ENCODE measurements at regions not wholly inside any gene's neighbourhood (a gene's known extent, or its start where the extent isn't known, plus 50 kb on each side); places are given as distances from the start of the nearest gene placed in this dataset.
A peak's percentile ranks its signal among the peaks of the same experiment; 100 is the strongest.
"Not testable (repeated sequence)": the region's sequence is repeated elsewhere in the genome, so short reads cannot be mapped to it uniquely, and the experiment has no call there.

- DNase-seq (ENCODE audit: low read depth, low spot score), result peak; percentile 46
- no peak overlapping the region for H3K4me3 ChIP-seq (ENCODE audit: low read length)
Observed at GRCh38 chr1:102550729-102551384, 554.1 kb upstream of the OLFM3 start.

DNA sequence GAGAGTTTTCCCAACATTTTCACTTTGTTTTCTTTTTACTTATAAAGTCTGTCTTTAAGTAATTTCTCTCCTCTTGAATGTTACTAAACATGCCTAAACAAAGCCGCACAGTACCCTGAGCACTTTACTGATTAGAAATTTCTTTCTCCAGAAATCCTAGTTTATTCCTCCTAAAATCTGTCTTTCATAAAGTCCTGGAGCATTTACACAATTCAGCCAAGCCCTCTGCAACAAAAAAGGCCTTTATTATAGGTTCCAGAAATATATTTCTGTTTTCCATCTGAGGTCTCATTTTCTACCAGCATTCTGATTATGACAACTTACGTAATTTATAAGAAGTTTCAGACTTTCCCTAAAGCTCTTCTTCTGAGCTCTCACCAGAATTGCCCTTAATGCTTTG is 549.5 kb upstream of the OLFM3 start:
- no peak for DNase-seq (ENCODE audit: low read depth, low spot score)

DNA sequence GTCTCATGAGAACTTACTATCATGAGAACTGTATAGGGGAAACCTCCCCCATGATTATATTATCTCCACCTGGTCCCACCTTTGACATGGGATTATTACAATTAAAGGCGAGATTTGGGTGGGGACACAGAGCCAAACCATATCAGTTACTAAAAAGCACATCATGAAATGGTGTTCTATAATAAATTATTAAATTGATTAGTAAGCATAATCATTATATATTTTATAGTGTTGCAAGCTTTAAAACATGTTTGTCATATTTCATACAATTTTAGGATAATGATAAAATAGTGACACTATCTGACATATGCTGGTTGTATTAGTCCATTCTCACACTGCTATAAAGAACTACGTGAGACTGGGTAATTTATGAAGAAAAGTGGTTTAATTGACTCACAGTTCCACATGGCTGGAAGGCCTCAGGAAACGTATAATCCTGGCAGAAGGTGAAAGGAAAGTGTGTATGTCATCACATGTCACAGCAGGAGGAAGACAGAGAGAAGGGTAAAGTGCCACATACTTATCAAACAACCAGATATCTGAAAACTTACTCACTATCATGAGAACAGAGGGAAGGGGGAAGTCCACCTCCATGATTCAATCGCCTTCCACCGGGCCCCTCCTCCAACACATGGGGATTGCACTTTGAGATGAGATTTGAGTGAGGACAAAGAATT is 539.2 kb upstream of the OLFM3 start:
- no peak for DNase-seq (ENCODE audit: low read depth, low spot score)
- no peak overlapping the region for H3K4me3 ChIP-seq (ENCODE audit: low read length)

More for the DNA sequence above, 549.5 kb upstream of the OLFM3 start:
- H3K4me3 ChIP-seq (ENCODE audit: low read length), result no peak overlapping the region

DNA sequence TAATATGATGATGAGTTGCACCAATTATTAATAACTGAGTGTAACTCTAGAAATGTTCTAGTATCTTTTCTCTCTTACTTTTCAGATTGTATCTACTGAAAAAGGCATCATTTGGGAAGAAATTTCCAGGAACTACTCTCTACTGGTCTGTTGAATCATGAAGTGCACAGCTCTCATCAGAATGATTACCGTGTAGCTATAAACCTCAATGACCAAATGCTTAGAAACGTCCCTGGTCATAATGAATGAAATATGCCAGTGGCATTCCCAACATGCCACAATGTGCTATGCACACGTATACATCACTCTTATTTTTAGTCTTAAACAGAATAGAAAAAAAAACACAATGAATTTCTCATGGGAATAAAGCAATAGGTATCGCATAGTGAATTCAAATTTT is 534.3 kb upstream of the OLFM3 start:
- H3K4me3 ChIP-seq (ENCODE audit: low read length), result no peak overlapping the region
- no peak for DNase-seq (ENCODE audit: low read depth, low spot score)

DNA sequence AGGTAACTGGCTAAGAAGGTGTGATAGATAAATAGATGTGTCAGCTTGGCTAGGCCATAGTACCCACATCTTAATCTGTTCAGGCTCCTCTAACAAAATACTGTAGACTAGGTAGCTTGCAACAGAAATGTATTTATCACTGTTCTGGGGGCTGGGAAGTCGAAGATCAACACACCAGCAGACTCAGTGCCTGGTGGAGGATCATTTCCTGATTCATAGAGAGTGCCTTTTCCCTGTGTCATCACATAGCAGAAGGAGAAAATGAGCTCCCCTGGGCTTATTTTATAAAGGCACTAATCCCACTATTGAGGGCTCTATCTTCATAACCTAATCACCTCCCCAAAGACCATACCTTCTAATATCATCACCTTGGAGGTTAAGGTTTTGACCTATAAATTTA is 532.7 kb upstream of the OLFM3 start:
- H3K4me3 ChIP-seq (ENCODE audit: low read length), result no peak overlapping the region
- no peak for DNase-seq (ENCODE audit: low read depth, low spot score)

DNA sequence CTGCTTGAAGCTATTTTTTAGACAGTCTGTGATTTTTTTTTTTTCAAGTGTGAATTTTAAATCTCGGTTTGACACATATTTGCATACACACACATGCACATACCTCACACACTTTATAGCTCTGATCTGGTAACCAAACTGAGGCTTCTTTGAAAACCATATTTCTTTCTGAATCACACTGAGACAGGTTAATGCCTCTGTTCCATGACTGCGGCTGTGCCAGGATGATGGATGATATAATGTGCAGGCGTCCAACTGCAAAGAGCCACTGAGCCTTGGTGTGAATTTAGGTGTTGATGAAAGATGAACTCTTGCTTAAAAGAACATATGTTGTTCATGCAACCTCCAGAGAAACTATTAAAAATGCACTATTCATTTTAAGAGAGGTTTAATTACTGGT is 504.0 kb upstream of the OLFM3 start:
- DNase-seq (ENCODE audit: low read depth, low spot score), result no peak
- H3K4me3 ChIP-seq (ENCODE audit: low read length), result no peak overlapping the region

GRCh38 chr1:102498929-102499328 is 502.2 kb upstream of the OLFM3 start:
- H3K4me3 ChIP-seq (ENCODE audit: low read length), result no peak overlapping the region
- no peak for DNase-seq (ENCODE audit: low read depth, low spot score)

DNA sequence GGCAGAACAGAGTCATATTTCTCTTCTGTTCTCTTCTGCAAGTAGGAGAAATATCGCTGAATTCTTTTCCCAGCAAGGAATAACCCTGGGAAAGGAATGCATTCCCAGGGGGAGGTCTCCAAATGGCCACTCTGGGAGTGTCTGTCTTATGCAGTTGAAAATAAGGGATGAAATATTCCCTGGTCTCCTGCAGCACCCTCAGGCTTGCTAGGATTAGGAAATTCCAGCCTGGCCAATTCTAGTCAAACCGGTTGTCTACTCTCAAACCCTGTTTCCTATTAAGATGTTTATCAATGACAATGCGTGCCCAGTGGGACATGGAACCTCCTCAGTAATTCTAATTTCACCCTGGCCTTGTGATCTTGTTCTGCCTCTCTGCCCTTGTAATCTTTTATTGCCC is 501.1 kb upstream of the OLFM3 start:
- H3K4me3 ChIP-seq (ENCODE audit: low read length); DNase-seq (ENCODE audit: low read depth, low spot score): not testable (repeated sequence)

- no peak overlapping the region for H3K4me3 ChIP-seq (ENCODE audit: low read length)
- DNase-seq (ENCODE audit: low read depth, low spot score), result no peak
Observed at GRCh38 chr1:102472520-102472919, 475.8 kb upstream of the OLFM3 start.

DNA sequence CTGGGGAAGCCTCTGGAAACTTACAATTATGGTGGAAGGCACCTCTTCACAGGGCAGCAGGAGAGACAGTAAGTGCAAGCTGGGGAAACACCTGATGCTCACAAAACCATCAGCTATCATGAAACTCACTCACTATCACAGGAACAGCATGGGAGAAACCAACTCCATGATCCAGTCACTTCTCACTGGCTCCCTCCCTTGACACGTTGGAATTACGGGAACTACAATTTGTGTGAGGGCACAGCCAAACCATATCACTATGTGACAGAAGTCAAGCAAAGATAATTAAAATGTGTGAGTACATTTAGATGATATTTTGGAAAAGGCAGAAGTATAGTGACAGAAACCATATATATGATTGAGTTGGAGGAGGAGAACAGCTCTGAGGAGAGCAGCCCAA is 474.0 kb upstream of the OLFM3 start:
- no peak overlapping the region for H3K4me3 ChIP-seq (ENCODE audit: low read length)
- DNase-seq (ENCODE audit: low read depth, low spot score), result no peak

- no peak for DNase-seq (ENCODE audit: low read depth, low spot score)
- H3K4me3 ChIP-seq (ENCODE audit: low read length), result no peak overlapping the region
Observed at GRCh38 chr1:102466487-102466886, 469.8 kb upstream of the OLFM3 start.

- DNase-seq (ENCODE audit: low read depth, low spot score), result no peak
- H3K4me3 ChIP-seq (ENCODE audit: low read length), result no peak overlapping the region
Observed at GRCh38 chr1:102463328-102463727, 466.6 kb upstream of the OLFM3 start.

DNA sequence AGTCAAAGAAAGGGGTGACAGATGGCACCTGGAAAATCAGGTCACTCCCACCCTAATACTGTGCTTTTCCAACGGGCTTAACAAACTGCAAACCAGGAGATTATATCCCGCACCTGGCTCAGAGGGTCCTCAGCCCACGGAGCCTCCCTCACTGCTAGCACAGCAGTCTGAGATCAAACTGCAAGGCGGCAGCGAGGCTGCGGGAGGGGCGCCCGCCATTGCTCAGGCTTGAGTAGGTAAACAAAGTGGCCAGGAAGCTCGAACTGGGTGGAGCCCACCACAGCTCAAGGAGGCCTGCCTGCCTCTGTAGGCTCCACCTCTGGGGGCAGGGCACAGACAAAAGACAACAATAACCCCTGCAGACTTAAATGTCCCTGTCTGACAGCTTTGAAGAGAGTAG is 445.6 kb upstream of the OLFM3 start:
- not testable (repeated sequence) for DNase-seq (ENCODE audit: low read depth, low spot score); H3K4me3 ChIP-seq (ENCODE audit: low read length)

DNA sequence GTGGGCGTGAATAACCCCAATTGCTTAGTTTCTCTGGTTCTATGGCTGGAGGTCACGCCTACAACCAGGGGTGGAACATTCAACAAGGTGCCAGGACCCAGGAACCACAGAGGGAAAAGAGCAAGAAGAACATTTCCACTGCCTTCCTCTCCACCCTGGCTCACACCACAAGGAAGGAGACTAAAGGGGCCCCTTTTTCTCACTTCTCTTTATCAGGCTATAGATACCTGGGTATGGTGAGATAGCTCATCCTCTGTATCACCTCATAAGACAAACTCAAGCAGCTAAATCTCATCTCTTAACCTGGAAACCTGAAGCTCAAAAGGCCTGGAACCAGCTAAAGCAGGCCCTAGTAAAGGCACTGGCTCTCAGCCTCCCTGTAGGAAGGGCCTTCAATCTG is 438.8 kb upstream of the OLFM3 start:
- DNase-seq (ENCODE audit: low read depth, low spot score), result no peak
- H3K4me3 ChIP-seq (ENCODE audit: low read length), result no peak overlapping the region

DNA sequence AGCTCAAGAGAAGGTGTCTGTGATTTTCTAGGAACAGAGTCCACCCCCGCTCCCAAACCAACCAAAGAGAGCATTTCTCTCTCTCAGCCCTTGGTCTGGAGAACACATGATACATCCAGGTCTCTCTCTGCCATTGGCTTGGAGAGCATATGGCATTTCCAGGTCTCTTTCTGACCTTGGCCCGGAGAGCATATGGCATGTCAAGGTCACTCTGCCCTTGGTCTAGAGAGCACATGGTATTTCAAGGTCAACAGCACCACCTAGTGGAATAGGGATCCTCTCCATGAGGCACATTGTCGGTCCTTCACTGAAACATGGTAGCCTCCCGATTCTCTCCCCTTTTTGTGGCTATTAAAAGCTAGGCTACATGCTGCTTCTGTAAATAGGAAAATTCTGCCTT is 437.7 kb upstream of the OLFM3 start:
- DNase-seq (ENCODE audit: low read depth, low spot score), result peak; percentile 51
- no peak overlapping the region for H3K4me3 ChIP-seq (ENCODE audit: low read length)

DNA sequence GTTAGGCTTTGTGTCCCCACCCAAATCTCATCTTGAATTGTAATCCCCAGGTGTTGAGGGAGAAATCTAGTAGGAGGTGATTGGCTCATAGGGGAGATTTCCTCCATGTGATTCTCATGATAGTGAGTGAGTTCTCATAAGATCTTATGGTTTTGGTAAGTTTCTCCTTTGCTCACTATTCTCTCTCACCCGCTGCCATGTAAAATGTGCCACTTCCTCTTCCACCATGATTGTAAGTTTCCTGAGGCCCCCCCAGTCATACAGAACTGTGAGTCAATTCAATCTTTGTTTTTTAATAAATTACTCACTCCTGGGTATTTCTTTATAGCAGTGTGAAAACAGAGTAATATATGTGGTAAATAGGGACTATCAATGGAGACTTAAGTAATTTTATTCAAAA is 434.5 kb upstream of the OLFM3 start:
- no peak for DNase-seq (ENCODE audit: low read depth, low spot score)
- H3K4me3 ChIP-seq (ENCODE audit: low read length), result no peak overlapping the region

DNA sequence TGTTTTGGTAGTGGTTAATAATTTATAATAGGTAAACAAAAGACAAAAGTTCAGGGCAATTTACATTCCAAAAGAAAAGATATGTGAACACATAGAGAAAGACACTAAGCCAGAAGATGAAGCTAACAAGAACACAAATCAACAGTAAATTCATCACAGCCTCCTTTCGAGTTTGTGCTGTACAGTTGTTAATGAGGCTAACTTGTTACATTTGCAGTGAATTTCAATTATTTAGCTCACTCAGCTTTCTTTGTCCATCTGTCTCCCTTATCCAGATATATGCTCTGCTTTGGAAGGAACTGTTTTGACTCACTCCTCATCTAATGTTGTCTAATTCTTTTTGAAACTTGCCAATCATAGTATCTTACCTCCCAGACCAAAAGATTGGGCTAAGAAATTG is 423.3 kb upstream of the OLFM3 start:
- no peak for DNase-seq (ENCODE audit: low read depth, low spot score)
- H3K4me3 ChIP-seq (ENCODE audit: low read length), result no peak overlapping the region
